ENCODE measurements at regions not wholly inside any gene's neighbourhood (a gene's known extent, or its start where the extent isn't known, plus 50 kb on each side); places are given as distances from the start of the nearest gene placed in this dataset.

DNA sequence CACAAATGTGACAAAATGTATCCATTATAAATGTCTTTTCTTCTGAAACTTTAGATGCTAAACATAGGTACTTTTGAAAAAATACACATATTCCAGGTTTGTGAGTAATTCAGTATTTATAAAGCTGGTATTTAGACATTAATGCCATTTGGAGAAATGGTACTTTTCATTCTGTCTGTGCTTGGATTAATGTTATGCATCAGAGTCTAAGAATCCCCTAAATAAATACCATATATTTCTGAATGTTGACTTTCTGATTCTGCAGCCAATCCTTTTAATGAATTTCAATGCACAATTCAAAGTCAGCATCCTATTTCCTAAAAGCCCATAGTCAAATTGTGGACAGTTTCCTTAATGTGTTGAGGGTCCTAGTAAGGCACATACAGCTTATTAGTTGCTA is 145.0 kb downstream of the DKK1 start:
- H3K4me1 Mint-ChIP-seq = peaks cover 12% of the 10 kb centered on the region
- H3K9ac ChIP-seq (ENCODE audit: extremely low read depth, low read length, poor library complexity, severe bottlenecking) = no peak overlapping the region
- DNase-seq = no peak
- H3K4me3 Mint-ChIP-seq = no peak overlapping the region
- H3K36me3 ChIP-seq (ENCODE audit: control insufficient read depth, insufficient read depth, low read length) = no peaks in the 10 kb centered on the region
- H3K27ac ChIP-seq (ENCODE audit: low read depth, low read length) = no peak overlapping the region
- no peaks in the 10 kb centered on the region for H3K36me3 Mint-ChIP-seq (ENCODE audit: low read depth)
- no peaks in the 10 kb centered on the region for H3K9me3 ChIP-seq (ENCODE audit: control insufficient read depth, low read length)
- no peak overlapping the region for H3K27ac Mint-ChIP-seq
- H3K4me3 ChIP-seq (ENCODE audit: low read length) = no peak overlapping the region
- no peaks in the 10 kb centered on the region for H3K27me3 ChIP-seq (ENCODE audit: control insufficient read depth, insufficient read depth, low read length, poor library complexity, severe bottlenecking)
- TF ChIP-seq, protein P1, sequence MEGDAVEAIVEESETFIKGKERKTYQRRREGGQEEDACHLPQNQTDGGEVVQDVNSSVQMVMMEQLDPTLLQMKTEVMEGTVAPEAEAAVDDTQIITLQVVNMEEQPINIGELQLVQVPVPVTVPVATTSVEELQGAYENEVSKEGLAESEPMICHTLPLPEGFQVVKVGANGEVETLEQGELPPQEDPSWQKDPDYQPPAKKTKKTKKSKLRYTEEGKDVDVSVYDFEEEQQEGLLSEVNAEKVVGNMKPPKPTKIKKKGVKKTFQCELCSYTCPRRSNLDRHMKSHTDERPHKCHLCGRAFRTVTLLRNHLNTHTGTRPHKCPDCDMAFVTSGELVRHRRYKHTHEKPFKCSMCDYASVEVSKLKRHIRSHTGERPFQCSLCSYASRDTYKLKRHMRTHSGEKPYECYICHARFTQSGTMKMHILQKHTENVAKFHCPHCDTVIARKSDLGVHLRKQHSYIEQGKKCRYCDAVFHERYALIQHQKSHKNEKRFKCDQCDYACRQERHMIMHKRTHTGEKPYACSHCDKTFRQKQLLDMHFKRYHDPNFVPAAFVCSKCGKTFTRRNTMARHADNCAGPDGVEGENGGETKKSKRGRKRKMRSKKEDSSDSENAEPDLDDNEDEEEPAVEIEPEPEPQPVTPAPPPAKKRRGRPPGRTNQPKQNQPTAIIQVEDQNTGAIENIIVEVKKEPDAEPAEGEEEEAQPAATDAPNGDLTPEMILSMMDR (conservative IDR thresholded peaks at IDR 0.05) = no peak
- no peaks in the 10 kb centered on the region for H3K9me3 Mint-ChIP-seq
- H3K4me1 ChIP-seq (ENCODE audit: control insufficient read depth, insufficient read depth, low read length) = no peaks in the 10 kb centered on the region
- H3K27me3 Mint-ChIP-seq (ENCODE audit: insufficient read depth) = peaks cover 11% of the 10 kb centered on the region

GRCh38 chr10:52463826-52464225 is 149.7 kb downstream of the DKK1 start:
- H3K4me3 Mint-ChIP-seq = no peak overlapping the region
- 73% methylated on average over 1 of the region's 1 CpG; no CpG with 5 or more reads in 1 of the 2 experiments for WGBS, 2 experiments (ENCODE audit: insufficient coverage in 1 of 2, insufficient read length in 1 of 2)

DNA sequence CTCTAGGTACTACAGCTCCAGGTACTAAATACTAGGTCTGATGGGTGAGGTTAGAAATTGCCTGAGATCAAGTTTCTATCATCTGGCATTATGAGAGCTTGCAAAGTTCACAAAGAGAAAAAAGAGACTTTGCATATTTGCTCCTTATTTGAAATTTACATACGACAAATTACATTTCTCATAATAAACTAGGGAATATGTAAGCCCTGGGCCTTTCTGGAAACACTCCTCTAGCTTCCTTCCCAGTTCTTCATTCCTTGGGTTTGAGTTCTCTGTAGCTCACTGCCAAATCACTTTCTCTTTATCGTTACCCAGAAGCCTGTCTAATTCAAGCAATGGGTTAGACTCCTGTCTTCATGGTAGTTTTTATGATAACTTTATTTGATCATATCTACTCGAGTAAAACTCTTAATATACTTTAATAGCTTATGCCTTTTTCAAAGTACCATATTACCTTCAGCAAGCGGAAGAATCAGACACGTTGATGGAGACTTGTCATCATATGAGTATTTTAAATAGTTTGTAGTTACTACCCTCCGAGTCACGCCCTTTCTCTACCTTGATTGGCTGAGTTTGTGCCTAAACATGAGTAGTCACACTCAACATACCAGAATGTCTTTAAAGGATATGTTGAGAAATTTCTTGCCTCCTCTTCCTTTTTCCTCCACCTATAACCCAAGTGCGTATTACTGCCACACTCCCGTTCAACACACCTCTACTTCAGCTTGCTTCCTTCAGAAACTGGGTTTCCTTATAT is 150.5 kb downstream of the DKK1 start:
- Histone ChIP-seq H3K27me3 (ENCODE audit: control insufficient read depth, insufficient read depth, low read length, poor library complexity, severe bottlenecking) (no peaks in the 10 kb centered on the region), H3K36me3 (ENCODE audit: control insufficient read depth, insufficient read depth, low read length) (no peaks in the 10 kb centered on the region), H3K9ac (ENCODE audit: extremely low read depth, low read length, poor library complexity, severe bottlenecking) (no peak overlapping the region), H3K4me1 (ENCODE audit: control insufficient read depth, insufficient read depth, low read length) (no peaks in the 10 kb centered on the region), H3K4me3 (ENCODE audit: low read length) (no peak overlapping the region), H3K9me3 (ENCODE audit: control insufficient read depth, low read length) (no peaks in the 10 kb centered on the region), H3K27ac (ENCODE audit: low read depth, low read length) (no peak overlapping the region)
- TF ChIP-seq, protein P1 (conservative IDR thresholded peaks at IDR 0.05) = no peak
- no peaks in the 10 kb centered on the region for H3K36me3 Mint-ChIP-seq (ENCODE audit: low read depth)
- H3K4me3 Mint-ChIP-seq = no peak overlapping the region
- no peaks in the 10 kb centered on the region for H3K9me3 Mint-ChIP-seq
- peaks cover 6% of the 10 kb centered on the region for H3K27me3 Mint-ChIP-seq (ENCODE audit: insufficient read depth)
- H3K27ac Mint-ChIP-seq = no peak overlapping the region
- WGBS, 2 experiments (ENCODE audit: insufficient coverage in 1 of 2, insufficient read length in 1 of 2) = 94 to 95% methylated on average over 3 to 8 of the region's 9 CpGs
- H3K4me1 Mint-ChIP-seq = peaks cover 12% of the 10 kb centered on the region
- no peak for DNase-seq

More at GRCh38 chr10:52463826-52464225, 149.7 kb downstream of the DKK1 start:
- peaks cover 12% of the 10 kb centered on the region for H3K4me1 Mint-ChIP-seq
- Histone ChIP-seq H3K4me1 (ENCODE audit: control insufficient read depth, insufficient read depth, low read length) (no peaks in the 10 kb centered on the region), H3K27ac (ENCODE audit: low read depth, low read length) (no peak overlapping the region), H3K36me3 (ENCODE audit: control insufficient read depth, insufficient read depth, low read length) (no peaks in the 10 kb centered on the region), H3K9ac (ENCODE audit: extremely low read depth, low read length, poor library complexity, severe bottlenecking) (no peak overlapping the region), H3K27me3 (ENCODE audit: control insufficient read depth, insufficient read depth, low read length, poor library complexity, severe bottlenecking) (no peaks in the 10 kb centered on the region), H3K4me3 (ENCODE audit: low read length) (no peak overlapping the region), H3K9me3 (ENCODE audit: control insufficient read depth, low read length) (no peaks in the 10 kb centered on the region)
- H3K9me3 Mint-ChIP-seq = no peaks in the 10 kb centered on the region
- no peaks in the 10 kb centered on the region for H3K36me3 Mint-ChIP-seq (ENCODE audit: low read depth)
- peak; percentile 51 for DNase-seq
- TF ChIP-seq, protein P1 (conservative IDR thresholded peaks at IDR 0.05) = no peak
- no peak overlapping the region for H3K27ac Mint-ChIP-seq
- peaks cover 6% of the 10 kb centered on the region for H3K27me3 Mint-ChIP-seq (ENCODE audit: insufficient read depth)
